Caco-2 (cell line): ENCODE measurements at regions not wholly inside any gene's neighbourhood (a gene's known extent, or its start where the extent isn't known, plus 50 kb on each side); places are given as distances from the start of the nearest gene placed in this dataset.

Experiments
- BruUV-seq: library from RNA; stranded (reverse); fragments of 400-500 nt; replicated peaks from 2 replicates; lab custom pipeline; 2021; lab: Mats Ljungman, UMichigan
- CTCF ChIA-PET: fragments of 300-600 bp; sonication (Branson Sonifier 250); formaldehyde crosslinking; loops from one replicate; lab custom pipeline; 2022; ENCODE audit warnings: antibody characterized with exemption; lab: Charles Lee
- POLR2A ChIA-PET: fragments of 300-600 bp; sonication (Branson Sonifier 250); formaldehyde crosslinking; loops from one replicate; lab custom pipeline; 2022; ENCODE audit warnings: antibody characterized with exemption; lab: Charles Lee
- DNase-seq, 2 experiments: peaks; one replicate each; pipeline versions ENCODE4 v3.0.0 to v3.0.0-alpha.2; 2020 to 2022
- H3K27me3 ChIP-seq: replicated peaks from 2 replicates; pipeline ENCODE4 v1.6.0; 2011; ENCODE audit warnings: low read length; ENCODE audit not compliant: control insufficient read depth, insufficient read depth
- H3K36me3 ChIP-seq: 2 replicates; pipeline ENCODE4 v1.5.1; 2011; ENCODE audit warnings: low read length; ENCODE audit not compliant: control insufficient read depth, insufficient read depth
- H3K4me1 ChIP-seq: fragments of 250-450 bp; sonication (Bioruptor Pico); 2 replicates; pipeline ENCODE4 v1.5.1; 2020; ENCODE audit warnings: mild to moderate bottlenecking
- H3K4me3 ChIP-seq: 2 replicates; pipeline ENCODE4 v1.5.1; 2011; ENCODE audit warnings: low read depth, mild to moderate bottlenecking, control low read depth, low read length
- H3K9me3 ChIP-seq: fragments of 250-450 bp; sonication (Bioruptor Pico); 2 replicates; pipeline ENCODE4 v1.5.1; 2020; ENCODE audit warnings: mild to moderate bottlenecking, moderate library complexity
- H3K27ac Mint-ChIP-seq: one replicate; pipeline ENCODE4 v1.8.0; 2022; ENCODE audit warnings: mixed read lengths; ENCODE audit not compliant: unreplicated experiment
- H3K27me3 Mint-ChIP-seq: one replicate; pipeline ENCODE4 v1.8.0; 2022; ENCODE audit warnings: mixed read lengths; ENCODE audit not compliant: insufficient read depth, unreplicated experiment
- H3K36me3 Mint-ChIP-seq: one replicate; pipeline ENCODE4 v1.8.0; 2022; ENCODE audit warnings: mild to moderate bottlenecking, mixed read lengths; ENCODE audit not compliant: insufficient read depth, unreplicated experiment
- H3K4me1 Mint-ChIP-seq: one replicate; pipeline ENCODE4 v1.8.0; 2022; ENCODE audit warnings: low read depth, mixed read lengths; ENCODE audit not compliant: unreplicated experiment
- H3K4me3 Mint-ChIP-seq: one replicate; pipeline ENCODE4 v1.8.0; 2022; ENCODE audit warnings: mild to moderate bottlenecking, moderate library complexity, mixed read lengths; ENCODE audit not compliant: unreplicated experiment
- H3K9me3 Mint-ChIP-seq: one replicate; pipeline ENCODE4 v1.8.0; 2022; ENCODE audit warnings: mixed read lengths; ENCODE audit not compliant: unreplicated experiment
- CTCF ChIP-seq, 2 experiments: fragments of 200-600 bp in 1 of 2; IDR thresholded peaks; 1 replicate in 1 of 2; 2 replicates in 1 of 2; pipeline versions ENCODE4 v1.5.1 to v1.8.0; 2011 to 2022; ENCODE audit warnings: antibody characterized with exemption in 1 of 2, control low read depth in 1 of 2, inconsistent platforms in 1 of 2, low read depth in 1 of 2, low read length in 1 of 2, mild to moderate bottlenecking in 1 of 2, moderate library complexity in 1 of 2; ENCODE audit not compliant: insufficient read depth in 1 of 2, severe bottlenecking in 1 of 2, unreplicated experiment in 1 of 2
- intact Hi-C: fragments of 100-400 bp; cut with micrococcal nuclease; formaldehyde crosslinking; loops from one replicate; pipeline ENCODE4 v1.10.0; 2022; ENCODE audit not compliant: unreplicated experiment

- no TSS peak for BruUV-seq
- no peaks in the 10 kb centered on the region for H3K9me3 ChIP-seq
- Mint-ChIP-seq H3K36me3 (peaks cover 5% of the 10 kb centered on the region), H3K27me3 (no peaks in the 10 kb centered on the region), H3K4me1 (no peaks in the 10 kb centered on the region), H3K9me3 (no peaks in the 10 kb centered on the region), H3K4me3 (no peak overlapping the region), H3K27ac (no peak overlapping the region)
- CTCF ChIA-PET = no interaction called here
- intact Hi-C loops = no loop called here
- no peak overlapping the region for H3K4me3 ChIP-seq
- no peaks in the 10 kb centered on the region for H3K36me3 ChIP-seq
- no peaks in the 10 kb centered on the region for H3K4me1 ChIP-seq
- POLR2A ChIA-PET = no interaction called here
- no peak for TF ChIP-seq CTCF (IDR thresholded peaks at IDR 0.05; ENCODE audit: insufficient read depth in 1 of 2, low read depth in 1 of 2, low read length in 1 of 2, severe bottlenecking in 1 of 2, unreplicated experiment in 1 of 2)
- DNase-seq = no peak
- H3K27me3 ChIP-seq = no peaks in the 10 kb centered on the region
These were observed 108.4 kb downstream of the AIPL1 start for GRCh38 chr17:6326483-6326882.

GRCh38 chr17:6325741-6326140 is 109.2 kb downstream of the AIPL1 start:
- no peaks in the 10 kb centered on the region for H3K4me1 Mint-ChIP-seq
- no peaks in the 10 kb centered on the region for H3K27me3 Mint-ChIP-seq
- TF ChIP-seq CTCF (IDR thresholded peaks at IDR 0.05; ENCODE audit: insufficient read depth in 1 of 2, low read depth in 1 of 2, low read length in 1 of 2, severe bottlenecking in 1 of 2, unreplicated experiment in 1 of 2) = no peak
- no peak overlapping the region for H3K4me3 ChIP-seq
- CTCF ChIA-PET = no interaction called here
- no peaks in the 10 kb centered on the region for H3K9me3 ChIP-seq
- H3K9me3 Mint-ChIP-seq = peaks cover 6% of the 10 kb centered on the region
- no peak for DNase-seq
- no peaks in the 10 kb centered on the region for H3K4me1 ChIP-seq
- no TSS peak for BruUV-seq
- H3K36me3 ChIP-seq = no peaks in the 10 kb centered on the region
- no peak overlapping the region for H3K27ac Mint-ChIP-seq
- H3K27me3 ChIP-seq = no peaks in the 10 kb centered on the region
- POLR2A ChIA-PET = no interaction called here
- peaks cover 5% of the 10 kb centered on the region for H3K36me3 Mint-ChIP-seq
- intact Hi-C loops = no loop called here
- no peak overlapping the region for H3K4me3 Mint-ChIP-seq

- Mint-ChIP-seq H3K4me1 (no peaks in the 10 kb centered on the region), H3K9me3 (peaks cover 10% of the 10 kb centered on the region), H3K27me3 (peaks cover under 1% of the 10 kb centered on the region), H3K4me3 (no peak overlapping the region), H3K36me3 (peaks cover 5% of the 10 kb centered on the region), H3K27ac (no peak overlapping the region)
- Histone ChIP-seq H3K27me3 (no peaks in the 10 kb centered on the region), H3K4me3 (no peak overlapping the region), H3K4me1 (no peaks in the 10 kb centered on the region), H3K9me3 (no peaks in the 10 kb centered on the region), H3K36me3 (no peaks in the 10 kb centered on the region)
- POLR2A ChIA-PET = no interaction called here
- BruUV-seq = no TSS peak
- DNase-seq = no peak
- intact Hi-C loops = no loop called here
- TF ChIP-seq CTCF (IDR thresholded peaks at IDR 0.05; ENCODE audit: insufficient read depth in 1 of 2, low read depth in 1 of 2, low read length in 1 of 2, severe bottlenecking in 1 of 2, unreplicated experiment in 1 of 2) = no peak
- CTCF ChIA-PET = no interaction called here
These were observed 109.9 kb downstream of the AIPL1 start for GRCh38 chr17:6325051-6325450.
